Spleen (tissue), 11 donors: ENCODE measurements at regions not wholly inside any gene's neighbourhood (a gene's known extent, or its start where the extent isn't known, plus 50 kb on each side); places are given as distances from the start of the nearest gene placed in this dataset.

Source experiments
- DNase-seq: peaks from one replicate; pipeline ENCODE4 v3.0.0-alpha.2; 2020
- H3K27ac ChIP-seq, 8 donors: fragments of 200-600 bp; sonication (generic) in 7 of 8; 1 replicate in 4 of 8; 2 replicates in 4 of 8; pipeline versions ENCODE4 v1.5.0 to v1.8.0; 2016 to 2021; ENCODE audit warnings: inconsistent platforms in 4 of 8, mild to moderate bottlenecking in 4 of 8, moderate library complexity in 1 of 8
- H3K27me3 ChIP-seq, 7 donors: fragments of 200-600 bp; sonication (generic) in 6 of 7; replicated peaks in 1 of 7; 1 replicate in 4 of 7; 2 replicates in 3 of 7; pipeline versions ENCODE4 v1.5.0 to v1.8.0; 2016 to 2021; ENCODE audit warnings: inconsistent platforms in 3 of 7, mild to moderate bottlenecking in 1 of 7
- H3K36me3 ChIP-seq, 6 donors: fragments of 200-600 bp; sonication (generic) in 5 of 6; 1 replicate in 4 of 6; 2 replicates in 2 of 6; pipeline versions ENCODE4 v1.5.0 to v1.8.0; 2016 to 2021; ENCODE audit warnings: inconsistent platforms in 2 of 6
- H3K4me1 ChIP-seq, 6 donors: fragments of 200-600 bp; sonication (generic) in 5 of 6; 1 replicate in 3 of 6; 2 replicates in 3 of 6; pipeline versions ENCODE4 v1.5.0 to v1.8.0; 2016 to 2021; ENCODE audit warnings: inconsistent platforms in 3 of 6
- H3K4me3 ChIP-seq, 8 donors: fragments of 200-600 bp; sonication (generic) in 7 of 8; 1 replicate in 4 of 8; 2 replicates in 4 of 8; pipeline versions ENCODE4 v1.5.0 to v1.8.0; 2016 to 2021; ENCODE audit warnings: inconsistent platforms in 4 of 8, mild to moderate bottlenecking in 4 of 8, moderate library complexity in 2 of 8
- H3K9me3 ChIP-seq, 8 donors: fragments of 200-600 bp; sonication (generic) in 7 of 8; 1 replicate in 4 of 8; 2 replicates in 4 of 8; pipeline versions ENCODE4 v1.5.0 to v1.8.0; 2016 to 2021; ENCODE audit warnings: inconsistent platforms in 4 of 8
- CTCF ChIP-seq, 11 experiments: fragments of 200-600 bp in 7 of 11; fragments of 450-650 bp in 4 of 11; sonication (generic) in 4 of 11; IDR thresholded peaks in 8 of 11; conservative IDR thresholded peaks in 3 of 11; 1 replicate in 7 of 11; 2 replicates in 4 of 11; pipeline versions ENCODE4 v1.4.0 to v1.8.0; 2016 to 2021; ENCODE audit warnings: antibody characterized with exemption in 11 of 11, inconsistent platforms in 4 of 11, mild to moderate bottlenecking in 1 of 11
- POLR2A ChIP-seq, 3 donors: fragments of 450-650 bp; IDR thresholded peaks; one replicate each; pipeline ENCODE4 v1.5.1; 2017; ENCODE audit warnings: antibody characterized with exemption in 3 of 3, mild to moderate bottlenecking in 1 of 3
- POLR2AphosphoS5 ChIP-seq, 3 donors: sonication (generic); formaldehyde crosslinking; IDR thresholded peaks; one replicate each; pipeline ENCODE4 v1.5.1; 2017; ENCODE audit warnings: antibody characterized with exemption in 3 of 3
- WGBS, 5 donors: extraction: QIAGEN DNeasy Blood & Tissue Kit in 3 of 5; methylation state at CpG; one replicate each; pipeline versions ENCODE4 v1.1.5 to v1.1.7; 2013 to 2018; 5-methylcytosine and 5-hydroxymethylcytosine counted together
- intact Hi-C: fragments of 100-400 bp; cut with DNase I; formaldehyde crosslinking; loops from one replicate; pipeline ENCODE4 v1.15.0; 2023; ENCODE audit warnings: low total_unique reads
- donor health status: healthy with polysubstance abuse.
- donor health status: DM: no; HTN: no; CAD: no; lungs with moderate emphysema.
- donor health status: DM: no; HTN: no; CAD: no.
- donor health status: Bipolar disorder and iron deficiency.
- donor health status: healthy.
- donor health status: DM: no; HTN: no; CAD: no.
- donor health status: DM: yes; HTN: yes; CAD: no.

- 86 to 96% (median 92%) methylated on average over 7 of the region's 7 CpGs for WGBS, 5 donors
- TF ChIP-seq CTCF (IDR thresholded peaks at IDR 0.05 in 8 of 11, conservative IDR thresholded peaks at IDR 0.05 in 3 of 11) = no peak
- TF ChIP-seq POLR2A (IDR thresholded peaks at IDR 0.05) = no peak
- no peak for TF ChIP-seq POLR2AphosphoS5 (IDR thresholded peaks at IDR 0.05)
- H3K27me3 ChIP-seq = no peaks in the 10 kb centered on the region
- H3K9me3 ChIP-seq = no peaks in the 10 kb centered on the region
- no peak for DNase-seq
- no peaks in the 10 kb centered on the region for H3K36me3 ChIP-seq
- intact Hi-C loops = no loop called here
- no peak overlapping the region for H3K4me3 ChIP-seq
- no peak overlapping the region for H3K27ac ChIP-seq
- H3K4me1 ChIP-seq = peaks cover 0 to 19% (median 10%) of the 10 kb centered on the region in 6 donors
Observed at GRCh38 chr2:12881952-12882351, 165.2 kb downstream of the TRIB2 start.

- no peak overlapping the region for H3K4me3 ChIP-seq
- no peak overlapping the region for H3K27ac ChIP-seq
- no peaks in the 10 kb centered on the region for H3K9me3 ChIP-seq
- no peaks in the 10 kb centered on the region for H3K36me3 ChIP-seq
- no peaks in the 10 kb centered on the region for H3K27me3 ChIP-seq
- peaks cover 0 to 19% (median 10%) of the 10 kb centered on the region in 6 donors for H3K4me1 ChIP-seq
- TF ChIP-seq POLR2AphosphoS5 (IDR thresholded peaks at IDR 0.05) (no peak), POLR2A (IDR thresholded peaks at IDR 0.05) (no peak), CTCF (IDR thresholded peaks at IDR 0.05 in 8 of 11, conservative IDR thresholded peaks at IDR 0.05 in 3 of 11) (no peak)
- intact Hi-C loops = no loop called here
- DNase-seq = no peak
- WGBS, 5 donors = 63 to 81% (median 71%) methylated on average over 2 of the region's 2 CpGs
Observed at GRCh38 chr2:12882393-12882792, 165.7 kb downstream of the TRIB2 start.

- 45 to 73% (median 58%) methylated on average over 2 of the region's 2 CpGs for WGBS, 5 donors
- H3K4me1 ChIP-seq = peaks cover 0 to 19% (median 10%) of the 10 kb centered on the region in 6 donors
Observed at GRCh38 chr2:12883906-12884305, 167.2 kb downstream of the TRIB2 start.

More at GRCh38 chr2:12883906-12884305, 167.2 kb downstream of the TRIB2 start:
- H3K27ac ChIP-seq = peak overlapping the region in 6 of 8 donors; percentile 35 to 65 (median 60)
- no peaks in the 10 kb centered on the region for H3K9me3 ChIP-seq
- H3K27me3 ChIP-seq = no peaks in the 10 kb centered on the region
- no peak for TF ChIP-seq POLR2AphosphoS5 (IDR thresholded peaks at IDR 0.05)
- no peak for TF ChIP-seq POLR2A (IDR thresholded peaks at IDR 0.05)
- no peak for TF ChIP-seq CTCF (IDR thresholded peaks at IDR 0.05 in 8 of 11, conservative IDR thresholded peaks at IDR 0.05 in 3 of 11)
- intact Hi-C loops = no loop called here
- H3K36me3 ChIP-seq = no peaks in the 10 kb centered on the region
- H3K4me3 ChIP-seq = no peak overlapping the region
- no peak for DNase-seq
